ENCODE measurements at regions not wholly inside any gene's neighbourhood (a gene's known extent, or its start where the extent isn't known, plus 50 kb on each side); places are given as distances from the start of the nearest gene placed in this dataset.

- Histone ChIP-seq H3K4me3 (no peak overlapping the region), H3K27ac (no peak overlapping the region)
- DNase-seq (ENCODE audit: low spot score), result no peak
- TF ChIP-seq, protein P1, sequence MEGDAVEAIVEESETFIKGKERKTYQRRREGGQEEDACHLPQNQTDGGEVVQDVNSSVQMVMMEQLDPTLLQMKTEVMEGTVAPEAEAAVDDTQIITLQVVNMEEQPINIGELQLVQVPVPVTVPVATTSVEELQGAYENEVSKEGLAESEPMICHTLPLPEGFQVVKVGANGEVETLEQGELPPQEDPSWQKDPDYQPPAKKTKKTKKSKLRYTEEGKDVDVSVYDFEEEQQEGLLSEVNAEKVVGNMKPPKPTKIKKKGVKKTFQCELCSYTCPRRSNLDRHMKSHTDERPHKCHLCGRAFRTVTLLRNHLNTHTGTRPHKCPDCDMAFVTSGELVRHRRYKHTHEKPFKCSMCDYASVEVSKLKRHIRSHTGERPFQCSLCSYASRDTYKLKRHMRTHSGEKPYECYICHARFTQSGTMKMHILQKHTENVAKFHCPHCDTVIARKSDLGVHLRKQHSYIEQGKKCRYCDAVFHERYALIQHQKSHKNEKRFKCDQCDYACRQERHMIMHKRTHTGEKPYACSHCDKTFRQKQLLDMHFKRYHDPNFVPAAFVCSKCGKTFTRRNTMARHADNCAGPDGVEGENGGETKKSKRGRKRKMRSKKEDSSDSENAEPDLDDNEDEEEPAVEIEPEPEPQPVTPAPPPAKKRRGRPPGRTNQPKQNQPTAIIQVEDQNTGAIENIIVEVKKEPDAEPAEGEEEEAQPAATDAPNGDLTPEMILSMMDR (IDR thresholded peaks at IDR 0.05), result no peak
These were observed 1025.8 kb upstream of the LRRN3 start for GRCh38 chr7:110065121-110065520.

GRCh38 chr7:110066843-110067242, 1024.1 kb upstream of the LRRN3 start:
- no peak for DNase-seq (ENCODE audit: low spot score)
- no peak overlapping the region for H3K4me3 ChIP-seq
- TF ChIP-seq, protein P1 (IDR thresholded peaks at IDR 0.05), result no peak
- H3K27ac ChIP-seq, result no peak overlapping the region

- Histone ChIP-seq H3K27ac (no peak overlapping the region), H3K4me3 (no peak overlapping the region)
- DNase-seq (ENCODE audit: low spot score), result no peak
- TF ChIP-seq, protein P1 (IDR thresholded peaks at IDR 0.05), result no peak
These were observed 1019.7 kb upstream of the LRRN3 start for GRCh38 chr7:110071192-110071591.

- TF ChIP-seq, protein P1 (IDR thresholded peaks at IDR 0.05), result no peak
- Histone ChIP-seq H3K27ac (no peak overlapping the region), H3K4me3 (no peak overlapping the region)
- DNase-seq (ENCODE audit: low spot score), result no peak
These were observed 1015.5 kb upstream of the LRRN3 start for GRCh38 chr7:110075450-110075849.

- TF ChIP-seq, protein P1 (IDR thresholded peaks at IDR 0.05), result no peak
- no peak for DNase-seq (ENCODE audit: low spot score)
- Histone ChIP-seq H3K27ac (no peak overlapping the region), H3K4me3 (no peak overlapping the region)
These were observed 1014.7 kb upstream of the LRRN3 start for GRCh38 chr7:110076194-110076593.

DNA sequence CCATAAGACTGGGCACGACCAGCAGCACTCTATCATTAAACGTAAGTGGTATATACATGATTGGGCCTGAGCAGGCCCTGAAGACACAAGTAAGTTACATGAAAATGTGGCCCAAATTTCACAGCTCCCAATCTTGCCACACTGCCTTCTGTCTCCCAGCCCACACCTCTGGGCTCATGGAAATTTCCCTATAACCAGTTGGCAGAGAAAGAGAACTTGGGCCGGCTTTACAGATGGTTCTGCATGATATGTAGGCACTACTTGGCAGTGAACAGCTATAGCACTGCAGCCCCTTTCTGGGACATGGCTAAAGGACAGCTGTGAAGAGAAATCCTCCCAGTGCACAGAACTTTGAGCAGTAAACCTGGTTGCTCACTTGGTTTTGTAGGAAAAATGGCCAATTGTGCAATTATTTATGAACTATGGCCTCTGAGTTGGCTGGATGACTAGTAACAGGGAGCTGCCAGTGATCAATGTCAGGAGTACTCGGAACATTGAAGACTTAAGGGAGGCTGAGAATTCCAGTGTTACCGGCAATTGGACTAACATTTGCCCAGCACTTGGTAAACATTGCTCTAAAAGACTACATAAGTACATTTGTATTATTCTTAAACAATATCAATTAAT, 1006.6 kb upstream of the LRRN3 start:
- H3K4me3 ChIP-seq, result no peak overlapping the region
- no peak for DNase-seq (ENCODE audit: low spot score)
- no peak overlapping the region for H3K27ac ChIP-seq
- TF ChIP-seq, protein P1 (IDR thresholded peaks at IDR 0.05), result no peak

DNA sequence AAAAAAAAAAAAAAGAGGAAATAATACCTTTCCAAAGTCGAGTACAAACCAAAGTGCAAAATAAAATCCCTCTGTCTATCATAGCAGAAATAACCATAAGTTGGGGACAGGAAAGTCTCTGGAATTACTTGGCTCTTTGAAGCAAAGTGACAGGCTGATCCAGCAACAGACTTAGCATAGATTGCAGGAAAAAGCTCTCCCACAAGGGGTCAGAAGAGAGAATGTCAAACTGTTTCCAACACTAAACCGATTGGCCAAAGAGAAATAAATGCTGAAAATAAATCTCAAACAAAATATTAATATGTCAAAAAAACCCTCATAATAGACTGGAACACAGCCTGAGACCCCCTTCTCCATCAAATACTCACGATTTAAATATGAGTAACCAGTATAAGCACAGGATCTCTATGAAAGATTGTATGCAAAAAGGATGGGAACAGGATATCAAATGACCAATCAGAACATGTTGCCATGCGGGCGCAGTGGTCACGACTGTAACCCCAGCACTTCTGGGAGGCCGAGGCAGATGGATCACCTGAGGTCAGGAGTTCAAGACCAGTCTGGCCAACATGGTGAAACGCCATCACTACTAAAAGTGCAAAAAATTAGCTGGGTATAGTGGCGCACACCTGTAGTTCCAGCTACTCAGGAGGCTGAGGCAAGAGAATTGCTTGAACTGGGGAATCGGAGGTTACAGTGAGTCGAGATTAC, 1000.7 kb upstream of the LRRN3 start:
- DNase-seq (ENCODE audit: low spot score), result no peak
- TF ChIP-seq, protein P1 (IDR thresholded peaks at IDR 0.05), result no peak
- Histone ChIP-seq H3K4me3 (no peak overlapping the region), H3K27ac (no peak overlapping the region)
